ENCODE measurements at regions not wholly inside any gene's neighbourhood (a gene's known extent, or its start where the extent isn't known, plus 50 kb on each side); places are given as distances from the start of the nearest gene placed in this dataset.

DNA sequence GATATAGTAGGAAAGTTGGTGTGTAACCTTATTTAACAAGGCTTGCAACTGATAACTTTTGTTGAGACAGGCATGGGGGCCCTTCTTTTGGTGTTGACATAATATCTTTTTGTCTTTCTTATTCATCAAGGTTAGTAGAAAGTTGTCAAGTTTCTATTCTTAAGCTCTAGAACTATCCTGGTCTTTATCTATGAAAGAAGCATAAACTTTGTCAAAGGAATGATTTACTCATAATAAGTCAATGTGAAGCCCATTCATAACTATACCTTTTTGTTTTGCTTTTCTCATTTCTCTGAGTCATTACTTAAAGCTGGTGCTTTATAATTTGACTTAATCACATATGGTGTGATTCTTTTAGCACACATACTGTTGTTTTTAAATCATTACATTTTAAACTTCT lies 312.4 kb downstream of the UTRN start:
- peaks cover 0 to 7% of the 10 kb centered on the region in 2 donors for H3K9me3 ChIP-seq
- intact Hi-C loops (cut with DNase I) = no loop called here
- no peak overlapping the region for H3K27ac ChIP-seq
- H3K36me3 ChIP-seq = peaks cover 0 to 12% of the 10 kb centered on the region in 2 donors
- no peaks in the 10 kb centered on the region for H3K27me3 ChIP-seq
- H3K4me1 ChIP-seq = peaks cover 0 to 20% of the 10 kb centered on the region in 2 donors
- DNase-seq (no peak), ATAC-seq (no peak)
- no peak overlapping the region for H3K4me3 ChIP-seq
- TF ChIP-seq, protein P1, sequence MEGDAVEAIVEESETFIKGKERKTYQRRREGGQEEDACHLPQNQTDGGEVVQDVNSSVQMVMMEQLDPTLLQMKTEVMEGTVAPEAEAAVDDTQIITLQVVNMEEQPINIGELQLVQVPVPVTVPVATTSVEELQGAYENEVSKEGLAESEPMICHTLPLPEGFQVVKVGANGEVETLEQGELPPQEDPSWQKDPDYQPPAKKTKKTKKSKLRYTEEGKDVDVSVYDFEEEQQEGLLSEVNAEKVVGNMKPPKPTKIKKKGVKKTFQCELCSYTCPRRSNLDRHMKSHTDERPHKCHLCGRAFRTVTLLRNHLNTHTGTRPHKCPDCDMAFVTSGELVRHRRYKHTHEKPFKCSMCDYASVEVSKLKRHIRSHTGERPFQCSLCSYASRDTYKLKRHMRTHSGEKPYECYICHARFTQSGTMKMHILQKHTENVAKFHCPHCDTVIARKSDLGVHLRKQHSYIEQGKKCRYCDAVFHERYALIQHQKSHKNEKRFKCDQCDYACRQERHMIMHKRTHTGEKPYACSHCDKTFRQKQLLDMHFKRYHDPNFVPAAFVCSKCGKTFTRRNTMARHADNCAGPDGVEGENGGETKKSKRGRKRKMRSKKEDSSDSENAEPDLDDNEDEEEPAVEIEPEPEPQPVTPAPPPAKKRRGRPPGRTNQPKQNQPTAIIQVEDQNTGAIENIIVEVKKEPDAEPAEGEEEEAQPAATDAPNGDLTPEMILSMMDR (IDR thresholded peaks at IDR 0.05) = no peak

DNA sequence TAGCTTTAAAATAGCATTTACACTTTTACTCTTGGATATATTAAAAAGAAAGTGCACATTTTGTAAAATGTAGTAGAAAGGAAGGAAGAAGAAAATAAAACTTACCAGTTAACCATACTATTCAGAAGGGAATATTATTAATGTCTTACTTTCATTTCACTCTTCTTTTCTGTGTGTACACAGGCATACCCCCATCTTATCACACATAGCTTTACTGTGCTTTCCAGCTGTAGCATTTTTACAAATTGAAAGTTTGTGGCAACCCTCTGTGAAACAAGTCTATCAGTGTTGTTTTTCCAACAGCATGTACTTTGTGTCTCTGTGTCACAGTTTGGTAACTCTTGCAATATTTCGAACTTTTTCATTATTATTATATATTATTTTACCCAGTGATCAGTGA lies 314.5 kb downstream of the UTRN start:
- H3K27me3 ChIP-seq = no peaks in the 10 kb centered on the region
- DNase-seq = no peak
- H3K4me3 ChIP-seq = no peak overlapping the region
- no peak for ATAC-seq
- intact Hi-C loops (cut with DNase I) = no loop called here
- TF ChIP-seq, protein P1 (IDR thresholded peaks at IDR 0.05) = no peak
- no peak overlapping the region for H3K27ac ChIP-seq
- H3K4me1 ChIP-seq = peaks cover 0 to 10% of the 10 kb centered on the region in 2 donors
- H3K9me3 ChIP-seq = peaks cover 0 to 7% of the 10 kb centered on the region in 2 donors
- peaks cover 0 to 5% of the 10 kb centered on the region in 2 donors for H3K36me3 ChIP-seq

DNA sequence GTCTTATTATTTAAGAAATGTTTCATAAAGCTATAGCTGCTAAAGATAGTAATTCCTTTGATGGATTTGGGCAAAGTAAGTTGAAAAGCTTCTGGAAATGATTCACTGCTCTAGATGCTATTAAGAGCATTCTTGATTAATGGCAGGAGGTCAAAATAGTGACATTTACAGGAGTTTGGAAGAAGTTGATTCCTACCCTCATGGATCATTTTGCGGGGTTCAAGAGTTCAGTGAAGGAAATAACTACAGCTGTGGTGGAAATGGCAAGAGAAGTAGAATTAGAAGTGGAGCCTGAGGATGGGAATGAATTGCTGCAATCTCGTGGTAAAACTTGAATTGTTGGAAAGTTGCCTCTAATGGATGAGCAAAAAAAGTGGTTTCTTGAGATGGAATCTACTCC lies 316.1 kb downstream of the UTRN start:
- Histone ChIP-seq H3K4me1 (no peaks in the 10 kb centered on the region), H3K4me3 (no peak overlapping the region), H3K27me3 (no peaks in the 10 kb centered on the region), H3K27ac (no peak overlapping the region), H3K9me3 (peaks cover 0 to 7% of the 10 kb centered on the region in 2 donors), H3K36me3 (peaks cover 0 to 5% of the 10 kb centered on the region in 2 donors)
- ATAC-seq = no peak
- no peak for DNase-seq
- intact Hi-C loops (cut with DNase I) = no loop called here
- TF ChIP-seq, protein P1 (IDR thresholded peaks at IDR 0.05) = no peak

DNA sequence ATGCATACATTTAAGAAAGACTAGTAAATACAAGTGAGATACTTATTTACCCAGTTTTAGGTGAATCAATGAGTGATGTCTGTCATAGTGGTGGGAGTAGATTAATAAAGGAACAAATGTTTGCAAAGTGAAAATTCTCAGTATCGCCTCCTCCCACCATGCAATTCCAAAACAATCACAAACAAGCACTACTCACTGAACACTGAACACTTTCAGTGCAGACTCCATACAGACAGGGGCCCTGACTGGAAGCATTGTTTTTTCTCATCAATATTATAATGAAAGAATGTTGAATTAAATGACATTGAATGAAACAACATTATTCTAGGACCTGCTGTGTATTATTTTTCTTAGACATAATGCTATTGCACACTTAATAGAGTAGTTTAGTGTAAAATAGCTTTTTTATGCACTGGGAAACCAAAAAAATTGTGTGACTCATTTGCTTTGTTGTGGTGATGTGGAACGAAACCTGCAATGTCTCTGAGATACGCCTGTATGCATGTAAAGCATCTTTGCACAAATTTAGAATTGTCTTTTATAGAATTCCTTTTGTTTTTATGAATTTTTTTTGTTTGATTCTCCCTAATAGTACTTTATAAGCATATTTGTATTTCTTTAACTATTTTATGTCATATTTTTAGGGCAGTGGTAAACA lies 317.5 kb downstream of the UTRN start:
- no peak for DNase-seq
- H3K36me3 ChIP-seq = peaks cover 0 to 5% of the 10 kb centered on the region in 2 donors
- no peaks in the 10 kb centered on the region for H3K4me1 ChIP-seq
- H3K4me3 ChIP-seq = no peak overlapping the region
- no peak overlapping the region for H3K27ac ChIP-seq
- no peaks in the 10 kb centered on the region for H3K27me3 ChIP-seq
- TF ChIP-seq, protein P1 (IDR thresholded peaks at IDR 0.05) = no peak
- peaks cover 0 to 7% of the 10 kb centered on the region in 2 donors for H3K9me3 ChIP-seq
- intact Hi-C loops (cut with DNase I) = no loop called here
- no peak for ATAC-seq

DNA sequence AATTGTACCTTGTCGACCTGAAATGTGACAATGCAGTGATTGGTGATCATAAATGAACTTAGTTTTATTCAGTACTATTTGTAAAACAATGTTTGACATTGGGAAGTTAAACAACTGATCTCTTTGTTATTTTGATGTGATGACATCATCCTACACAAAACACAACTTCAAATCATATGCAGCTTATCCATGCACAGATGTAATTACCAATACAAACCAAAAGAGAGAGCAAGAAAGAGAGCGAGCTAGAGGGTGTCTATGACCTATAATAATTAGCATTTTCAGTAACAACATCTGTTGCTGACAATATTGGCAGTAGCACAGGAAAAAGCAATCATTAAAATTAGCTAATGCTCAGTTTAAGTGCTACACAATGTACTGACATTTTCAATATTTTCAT lies 320.9 kb downstream of the UTRN start:
- Histone ChIP-seq H3K27me3 (no peaks in the 10 kb centered on the region), H3K4me3 (no peak overlapping the region), H3K36me3 (no peaks in the 10 kb centered on the region), H3K9me3 (no peaks in the 10 kb centered on the region), H3K4me1 (no peaks in the 10 kb centered on the region), H3K27ac (no peak overlapping the region)
- intact Hi-C loops (cut with DNase I) = no loop called here
- no peak for DNase-seq
- TF ChIP-seq, protein P1 (IDR thresholded peaks at IDR 0.05) = no peak
- no peak for ATAC-seq
